ENCODE measurements at regions not wholly inside any gene's neighbourhood (a gene's known extent, or its start where the extent isn't known, plus 50 kb on each side); places are given as distances from the start of the nearest gene placed in this dataset.

DNA sequence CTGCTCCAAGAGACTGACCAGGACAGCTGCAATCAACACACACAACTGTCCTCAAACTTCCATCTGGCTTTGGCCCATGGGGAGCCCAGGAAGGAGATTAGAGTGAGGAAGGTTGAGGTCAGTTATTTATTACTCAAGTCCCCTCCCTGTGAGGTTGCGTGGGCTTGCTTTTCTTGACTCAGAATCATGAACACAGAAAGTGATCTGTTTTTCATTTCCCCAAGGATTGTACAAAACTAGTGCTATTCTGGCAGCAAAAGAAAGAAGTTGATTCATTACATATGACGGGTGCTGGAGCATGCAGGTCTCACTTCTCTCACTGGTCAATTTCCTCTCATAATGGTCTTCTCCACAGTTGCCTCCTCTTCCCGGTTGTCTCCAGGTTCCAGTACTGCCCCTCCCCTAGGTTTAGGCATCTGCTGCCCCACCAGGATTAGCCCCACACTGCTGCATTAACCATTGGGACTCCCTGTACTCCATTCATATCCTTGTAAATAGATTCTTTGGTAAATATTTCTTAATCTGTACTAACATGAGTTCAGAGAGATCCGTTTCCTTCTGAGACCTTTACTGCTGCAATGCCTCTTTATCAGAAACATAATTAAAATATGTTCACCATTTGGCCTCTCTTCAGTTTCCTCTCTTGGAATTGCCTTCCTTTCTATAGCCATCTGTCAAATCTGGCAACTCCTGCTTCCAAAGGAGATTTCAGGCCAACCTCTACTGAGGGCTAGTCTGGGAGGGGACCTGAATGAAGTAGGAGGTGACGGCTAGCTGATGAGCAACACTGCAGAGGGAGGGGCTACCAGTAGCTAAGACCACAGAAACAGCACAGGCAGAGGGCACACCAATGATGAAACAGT, 888.8 kb downstream of the QKI start:
- Histone ChIP-seq H3K4me2 (ENCODE audit: low read length) (no peak overlapping the region), H3K27ac (ENCODE audit: low read length) (no peak overlapping the region), H3K9ac (ENCODE audit: low read length) (no peak overlapping the region), H3K27me3 (ENCODE audit: low read depth, low read length) (no peaks in the 10 kb centered on the region), H3K4me1 (ENCODE audit: low read length) (no peaks in the 10 kb centered on the region), H3K36me3 (replicated peaks; ENCODE audit: low read depth, low read length) (no peaks in the 10 kb centered on the region), H3K79me2 (ENCODE audit: low read length) (no peaks in the 10 kb centered on the region), H3K4me3 (ENCODE audit: low read length) (no peak overlapping the region), H3K9me3 (ENCODE audit: insufficient read depth, low read length) (no peaks in the 10 kb centered on the region), H4K20me1 (ENCODE audit: insufficient read depth, low read length) (no peaks in the 10 kb centered on the region), H2AFZ (ENCODE audit: low read depth, low read length) (no peak overlapping the region)
- TF ChIP-seq, protein P1, sequence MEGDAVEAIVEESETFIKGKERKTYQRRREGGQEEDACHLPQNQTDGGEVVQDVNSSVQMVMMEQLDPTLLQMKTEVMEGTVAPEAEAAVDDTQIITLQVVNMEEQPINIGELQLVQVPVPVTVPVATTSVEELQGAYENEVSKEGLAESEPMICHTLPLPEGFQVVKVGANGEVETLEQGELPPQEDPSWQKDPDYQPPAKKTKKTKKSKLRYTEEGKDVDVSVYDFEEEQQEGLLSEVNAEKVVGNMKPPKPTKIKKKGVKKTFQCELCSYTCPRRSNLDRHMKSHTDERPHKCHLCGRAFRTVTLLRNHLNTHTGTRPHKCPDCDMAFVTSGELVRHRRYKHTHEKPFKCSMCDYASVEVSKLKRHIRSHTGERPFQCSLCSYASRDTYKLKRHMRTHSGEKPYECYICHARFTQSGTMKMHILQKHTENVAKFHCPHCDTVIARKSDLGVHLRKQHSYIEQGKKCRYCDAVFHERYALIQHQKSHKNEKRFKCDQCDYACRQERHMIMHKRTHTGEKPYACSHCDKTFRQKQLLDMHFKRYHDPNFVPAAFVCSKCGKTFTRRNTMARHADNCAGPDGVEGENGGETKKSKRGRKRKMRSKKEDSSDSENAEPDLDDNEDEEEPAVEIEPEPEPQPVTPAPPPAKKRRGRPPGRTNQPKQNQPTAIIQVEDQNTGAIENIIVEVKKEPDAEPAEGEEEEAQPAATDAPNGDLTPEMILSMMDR (IDR thresholded peaks at IDR 0.05; ENCODE audit: low read depth, low read length): no peak
- no peak for TF ChIP-seq EZH2phosphoT487 (IDR thresholded peaks at IDR 0.05; ENCODE audit: low read depth)

DNA sequence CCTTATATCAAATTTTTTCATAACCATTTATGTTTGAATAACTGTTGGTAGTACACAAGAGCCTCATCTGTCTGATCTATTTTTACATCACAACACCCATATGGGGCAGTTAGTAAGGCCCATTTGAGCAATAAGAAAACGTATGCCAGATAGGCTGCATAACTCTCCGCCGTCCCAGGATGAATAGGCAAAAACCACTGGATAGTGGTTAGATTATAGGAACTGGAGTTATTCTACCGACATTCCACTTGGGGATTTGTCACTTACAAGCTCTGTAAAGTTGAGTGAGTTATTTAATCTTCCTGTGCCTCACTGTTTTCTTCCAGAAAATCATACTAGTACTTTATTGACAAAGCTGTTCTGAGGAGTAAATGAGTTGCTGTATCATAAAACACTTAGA, 881.9 kb downstream of the QKI start:
- H3K9me3 ChIP-seq (ENCODE audit: insufficient read depth, low read length): no peaks in the 10 kb centered on the region
- TF ChIP-seq, protein P1 (IDR thresholded peaks at IDR 0.05; ENCODE audit: low read depth, low read length): no peak
- TF ChIP-seq EZH2phosphoT487 (IDR thresholded peaks at IDR 0.05; ENCODE audit: low read depth): no peak
- H3K4me2 ChIP-seq (ENCODE audit: low read length): no peak overlapping the region

DNA sequence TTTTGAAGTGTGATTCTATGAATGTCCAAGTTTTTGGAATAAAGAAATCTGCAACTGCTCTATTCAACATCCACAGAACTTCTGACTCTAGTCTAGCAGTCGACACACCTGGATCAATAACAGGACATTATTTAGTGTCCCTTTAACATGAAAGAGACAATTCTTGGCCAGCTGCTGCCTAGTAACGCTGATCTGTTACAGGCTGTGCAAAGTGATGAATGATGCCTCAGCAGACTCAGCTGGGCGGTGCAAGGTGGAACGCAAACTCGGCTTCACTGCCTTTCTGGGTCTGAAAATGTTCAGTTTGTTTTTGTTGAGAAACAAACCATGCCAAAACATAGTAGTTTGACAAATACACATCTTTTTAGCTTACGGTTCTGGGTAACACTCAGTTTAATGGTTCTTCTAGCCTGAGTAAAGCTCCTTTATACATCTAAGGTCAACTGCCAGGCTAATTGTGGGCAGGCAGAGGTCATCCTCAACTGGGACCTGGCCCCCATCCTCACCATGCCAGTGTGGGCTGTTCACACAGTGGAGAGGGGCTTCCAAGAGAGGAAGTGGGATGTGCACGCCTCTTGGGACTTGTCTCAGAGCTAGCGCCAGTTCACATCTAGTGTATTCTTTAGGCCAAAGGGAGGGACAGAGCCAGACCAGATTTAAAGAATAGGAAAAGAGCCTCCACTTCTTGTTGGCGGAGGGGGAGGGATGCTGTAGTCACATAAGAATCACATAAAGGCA, 879.7 kb downstream of the QKI start:
- Histone ChIP-seq H3K27me3 (ENCODE audit: low read depth, low read length) (no peaks in the 10 kb centered on the region), H3K27ac (ENCODE audit: low read length) (no peak overlapping the region), H3K4me2 (ENCODE audit: low read length) (no peak overlapping the region), H2AFZ (ENCODE audit: low read depth, low read length) (no peak overlapping the region), H4K20me1 (ENCODE audit: insufficient read depth, low read length) (no peaks in the 10 kb centered on the region), H3K36me3 (replicated peaks; ENCODE audit: low read depth, low read length) (no peaks in the 10 kb centered on the region), H3K79me2 (ENCODE audit: low read length) (no peaks in the 10 kb centered on the region), H3K4me3 (ENCODE audit: low read length) (no peak overlapping the region), H3K4me1 (ENCODE audit: low read length) (no peaks in the 10 kb centered on the region), H3K9ac (ENCODE audit: low read length) (no peak overlapping the region), H3K9me3 (ENCODE audit: insufficient read depth, low read length) (no peaks in the 10 kb centered on the region)
- TF ChIP-seq EZH2phosphoT487 (IDR thresholded peaks at IDR 0.05; ENCODE audit: low read depth): no peak
- TF ChIP-seq, protein P1 (IDR thresholded peaks at IDR 0.05; ENCODE audit: low read depth, low read length): no peak

More for the DNA sequence above, 881.9 kb downstream of the QKI start:
- no peaks in the 10 kb centered on the region for H3K27me3 ChIP-seq (ENCODE audit: low read depth, low read length)
- no peak overlapping the region for H2AFZ ChIP-seq (ENCODE audit: low read depth, low read length)
- no peaks in the 10 kb centered on the region for H3K4me1 ChIP-seq (ENCODE audit: low read length)
- H3K36me3 ChIP-seq (replicated peaks; ENCODE audit: low read depth, low read length): no peaks in the 10 kb centered on the region
- no peak overlapping the region for H3K27ac ChIP-seq (ENCODE audit: low read length)
- H4K20me1 ChIP-seq (ENCODE audit: insufficient read depth, low read length): no peaks in the 10 kb centered on the region
- no peaks in the 10 kb centered on the region for H3K79me2 ChIP-seq (ENCODE audit: low read length)
- no peak overlapping the region for H3K9ac ChIP-seq (ENCODE audit: low read length)
- H3K4me3 ChIP-seq (ENCODE audit: low read length): no peak overlapping the region

DNA sequence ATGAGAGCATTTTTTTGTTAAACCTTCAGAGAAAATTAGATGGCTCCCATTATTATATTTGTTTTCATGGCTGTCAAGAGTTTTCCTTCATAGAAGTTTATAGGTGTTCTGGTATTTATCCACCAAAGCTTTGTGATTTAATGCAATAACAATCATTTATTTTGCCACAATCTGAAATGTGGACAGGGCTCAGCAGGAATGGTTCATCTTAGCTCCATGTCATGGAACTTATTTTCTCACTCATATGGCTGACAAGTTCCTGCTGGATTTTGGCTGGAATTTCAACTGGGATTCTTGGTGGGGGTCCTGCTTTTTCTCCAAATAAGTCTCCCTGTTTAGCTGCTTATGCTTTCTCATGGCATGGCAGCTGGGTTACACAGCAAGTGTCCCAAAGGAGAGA, 876.7 kb downstream of the QKI start:
- no peaks in the 10 kb centered on the region for H3K79me2 ChIP-seq (ENCODE audit: low read length)
- H3K9ac ChIP-seq (ENCODE audit: low read length): no peak overlapping the region
- no peaks in the 10 kb centered on the region for H4K20me1 ChIP-seq (ENCODE audit: insufficient read depth, low read length)
- H3K4me1 ChIP-seq (ENCODE audit: low read length): no peaks in the 10 kb centered on the region
- H3K4me2 ChIP-seq (ENCODE audit: low read length): no peak overlapping the region
- H3K9me3 ChIP-seq (ENCODE audit: insufficient read depth, low read length): no peaks in the 10 kb centered on the region
- no peak for TF ChIP-seq EZH2phosphoT487 (IDR thresholded peaks at IDR 0.05; ENCODE audit: low read depth)
- no peak overlapping the region for H3K4me3 ChIP-seq (ENCODE audit: low read length)
- no peak overlapping the region for H2AFZ ChIP-seq (ENCODE audit: low read depth, low read length)
- no peaks in the 10 kb centered on the region for H3K27me3 ChIP-seq (ENCODE audit: low read depth, low read length)
- no peak overlapping the region for H3K27ac ChIP-seq (ENCODE audit: low read length)
- no peaks in the 10 kb centered on the region for H3K36me3 ChIP-seq (replicated peaks; ENCODE audit: low read depth, low read length)
